GM12878 (cell line): ENCODE measurements at regions not wholly inside any gene's neighbourhood (a gene's known extent, or its start where the extent isn't known, plus 50 kb on each side); places are given as distances from the start of the nearest gene placed in this dataset.

ENCODE experiments used
- ATAC-seq: fragments of 200-7000 bp; cut with Tn5 transposase; 3 replicates; pipeline ENCODE4 v1.9.1; 2020; ENCODE audit warnings: mild to moderate bottlenecking, moderate library complexity
- BruUV-seq: library from RNA; stranded (reverse); fragments of 400-500 nt; replicated peaks from 2 replicates; lab custom pipeline; 2021; lab: Mats Ljungman, UMichigan
- CTCF ChIA-PET: fragments of 300-600 bp; sonication (Branson Sonifier 250); formaldehyde crosslinking; extraction: SDS; loops from one replicate; lab custom pipeline; 2021; ENCODE audit warnings: inconsistent platforms; lab: Yijun Ruan, JAX
- POLR2A ChIA-PET: fragments of 350-600 bp; formaldehyde crosslinking; extraction: SDS; loops from one replicate; lab custom pipeline; 2021; ENCODE audit warnings: inconsistent platforms; lab: Charles Lee
- RAD21 ChIA-PET: fragments of 300-600 bp; sonication (Branson Sonifier 250); formaldehyde crosslinking; loops from one replicate; lab custom pipeline; 2023; ENCODE audit warnings: antibody characterized with exemption; ENCODE audit not compliant: unreplicated experiment; lab: Charles Lee
- SMC1A ChIA-PET: fragments of 300-600 bp; sonication (Branson Sonifier 250); formaldehyde crosslinking; loops from one replicate; lab custom pipeline; 2023; ENCODE audit not compliant: unreplicated experiment, uncharacterized antibody; lab: Charles Lee
- DNase-seq: peaks from one replicate; pipeline ENCODE4 v3.0.0-alpha.2; 2011; ENCODE audit warnings: low read depth, low spot score
- FAIRE-seq: peaks from 3 replicates; lab custom pipeline; 2011; peaks lifted over from hg19 to GRCh38; lab: Jason Lieb, UNC
- H2AFZ ChIP-seq: 2 replicates; pipeline ENCODE4 v1.6.0; 2011; ENCODE audit warnings: low read depth, low read length, control low read depth; ENCODE audit not compliant: control insufficient read depth
- H3K27ac ChIP-seq: 2 replicates; pipeline ENCODE4 v1.5.1; 2011; ENCODE audit warnings: control low read depth; ENCODE audit not compliant: control insufficient read depth, insufficient read depth
- H3K27me3 ChIP-seq, 2 experiments: replicated peaks in 1 of 2; 2 replicates each; pipeline versions ENCODE4 v1.6.0 to v1.6.1; 2011; ENCODE audit warnings: low read length in 1 of 2; ENCODE audit not compliant: control insufficient read depth in 2 of 2, insufficient read depth in 2 of 2
- H3K36me3 ChIP-seq, 2 experiments: 2 replicates each; pipeline ENCODE4 v1.5.1; 2011; ENCODE audit warnings: low read length in 1 of 2; ENCODE audit not compliant: control insufficient read depth in 2 of 2, insufficient read depth in 2 of 2
- H3K4me1 ChIP-seq: 2 replicates; pipeline ENCODE4 v1.6.1; 2011; ENCODE audit warnings: mild to moderate bottlenecking, low read length, moderate library complexity, mixed read lengths; ENCODE audit not compliant: control insufficient read depth, insufficient read depth
- H3K4me2 ChIP-seq: 2 replicates; pipeline ENCODE4 v1.6.0; 2011; ENCODE audit warnings: control low read depth; ENCODE audit not compliant: control insufficient read depth, insufficient read depth
- H3K4me3 ChIP-seq: fragments of 200-600 bp; sonication (generic); 2 replicates; pipeline ENCODE4 v1.5.1; 2016
- H3K79me2 ChIP-seq: 2 replicates; pipeline ENCODE4 v1.6.0; 2011; ENCODE audit warnings: low read length; ENCODE audit not compliant: control insufficient read depth, insufficient read depth
- H3K9ac ChIP-seq: 2 replicates; pipeline ENCODE4 v1.8.0; 2011; ENCODE audit warnings: low read length, control low read depth, mixed read lengths; ENCODE audit not compliant: control insufficient read depth, insufficient read depth
- H3K9me3 ChIP-seq: replicated peaks from 3 replicates; pipeline ENCODE4 v1.5.1; 2011; ENCODE audit warnings: mild to moderate bottlenecking, low read length; ENCODE audit not compliant: control insufficient read depth, insufficient read depth
- H4K20me1 ChIP-seq: 2 replicates; pipeline ENCODE4 v1.6.0; 2011; ENCODE audit not compliant: control insufficient read depth, insufficient read depth
- CHD2 ChIP-seq: IDR thresholded peaks from 2 replicates; pipeline ENCODE4 v1.6.1; 2011; ENCODE audit warnings: low read depth, low read length, improper control_type of control experiment, borderline replicate concordance
- E4F1 ChIP-seq: fragments of 450-650 bp; IDR thresholded peaks from 2 replicates; pipeline ENCODE4 v1.6.1; 2018; ENCODE audit warnings: borderline replicate concordance, mild to moderate bottlenecking; ENCODE audit not compliant: partially characterized antibody
- EGR1 ChIP-seq, 2 experiments: IDR thresholded peaks; 1 replicate in 1 of 2; 2 replicates in 1 of 2; pipeline ENCODE4 v1.6.1; 2011 to 2012; ENCODE audit warnings: low read depth in 2 of 2, low read length in 2 of 2, borderline replicate concordance in 1 of 2, mild to moderate bottlenecking in 1 of 2, moderate library complexity in 1 of 2
- EP300 ChIP-seq, 2 experiments: fragments of 150-350 bp in 1 of 2; IDR thresholded peaks; 2 replicates each; pipeline ENCODE4 v1.6.1; 2011 to 2012; ENCODE audit warnings: low read depth in 2 of 2, low read length in 2 of 2, borderline replicate concordance in 1 of 2, improper control_type of control experiment in 1 of 2, inconsistent platforms in 1 of 2; ENCODE audit not compliant: control insufficient read depth in 1 of 2
- JUNB ChIP-seq: IDR thresholded peaks from 2 replicates; pipeline ENCODE4 v1.6.1; 2016; ENCODE audit warnings: antibody characterized with exemption, mild to moderate bottlenecking
- MTA2 ChIP-seq: fragments of 450-650 bp; IDR thresholded peaks from 2 replicates; pipeline ENCODE4 v1.6.1; 2016; ENCODE audit warnings: low read depth, mild to moderate bottlenecking, moderate library complexity
- NR2C1 ChIP-seq: fragments of 450-650 bp; IDR thresholded peaks from 2 replicates; pipeline ENCODE4 v1.6.1; 2017; ENCODE audit warnings: antibody characterized with exemption, mild to moderate bottlenecking, moderate library complexity
- TCF3 ChIP-seq: IDR thresholded peaks from 2 replicates; pipeline ENCODE4 v1.6.1; 2012; ENCODE audit warnings: low read depth, mild to moderate bottlenecking, low read length, borderline replicate concordance; ENCODE audit not compliant: insufficient read depth
- ZBTB40 ChIP-seq: fragments of 450-650 bp; IDR thresholded peaks from 2 replicates; pipeline ENCODE4 v1.6.1; 2016; ENCODE audit warnings: mild to moderate bottlenecking, moderate library complexity, borderline replicate concordance
- ZNF622 ChIP-seq: fragments of 450-650 bp; IDR thresholded peaks from 2 replicates; pipeline ENCODE4 v1.6.1; 2017; ENCODE audit warnings: mild to moderate bottlenecking, inconsistent platforms
- ZSCAN29 ChIP-seq: fragments of 450-650 bp; IDR thresholded peaks from 2 replicates; pipeline ENCODE4 v1.6.1; 2017; ENCODE audit warnings: mild to moderate bottlenecking, moderate library complexity
- WGBS: methylation state at CpG from one replicate; pipeline ENCODE4 v1.1.6; 2016; ENCODE audit warnings: low lambda C conversion rate; ENCODE audit not compliant: insufficient replicate concordance, insufficient coverage; ENCODE audit errors: missing lambda C conversion rate; 5-methylcytosine and 5-hydroxymethylcytosine counted together
- in situ Hi-C: fragments of 300-500 bp; cut with MboI; formaldehyde crosslinking; loops from 9 replicates; pipeline ENCODE4 v1.14.3; 2018; ENCODE audit warnings: mixed read lengths
- intact Hi-C: fragments of 100-400 bp; cut with micrococcal nuclease; formaldehyde crosslinking; loops from one replicate; pipeline ENCODE4 v1.14.2; 2022; ENCODE audit not compliant: unreplicated experiment

- Histone ChIP-seq H3K27ac (no peak overlapping the region), H3K4me1 (no peaks in the 10 kb centered on the region), H3K79me2 (no peaks in the 10 kb centered on the region), H3K4me2 (no peak overlapping the region), H2AFZ (no peak overlapping the region), H4K20me1 (no peaks in the 10 kb centered on the region), H3K9ac (no peak overlapping the region), H3K36me3 (no peaks in the 10 kb centered on the region), H3K9me3 (no peaks in the 10 kb centered on the region), H3K27me3 (no peaks in the 10 kb centered on the region; a peak in 1 of 4 replicates), H3K4me3 (no peak overlapping the region)
- no peak for TF ChIP-seq E4F1
- no peak for TF ChIP-seq CHD2
- no peak for TF ChIP-seq EP300 (IDR thresholded peaks at IDR 0.05; ENCODE audit: borderline replicate concordance in 1 of 2, control insufficient read depth in 1 of 2, low read depth in 2 of 2, low read length in 2 of 2)
- TF ChIP-seq NR2C1, result no peak
- no peak for TF ChIP-seq MTA2
- no peak for TF ChIP-seq EGR1 (IDR thresholded peaks at IDR 0.05; ENCODE audit: borderline replicate concordance in 1 of 2, low read depth in 2 of 2, low read length in 2 of 2)
- no peak for TF ChIP-seq TCF3
- TF ChIP-seq ZBTB40, result no peak
- TF ChIP-seq ZNF622, result no peak
- no peak for TF ChIP-seq ZSCAN29
- TF ChIP-seq JUNB, result no peak
- intact Hi-C loops, result no loop called here
- DNase-seq, result no peak
- SMC1A ChIA-PET, result no interaction called here
- no peak for FAIRE-seq
- no peak for ATAC-seq
- WGBS, result 38% methylated on average over 32 of the region's 32 CpGs
- CTCF ChIA-PET, result no interaction called here
- in situ Hi-C loops, result no loop called here
- RAD21 ChIA-PET, result no interaction called here
- POLR2A ChIA-PET, result no interaction called here
- BruUV-seq, result no TSS peak
Observed at GRCh38 chr7:1354661-1355567, 104.4 kb downstream of the MICALL2 start.
